ENCODE measurements at regions not wholly inside any gene's neighbourhood (a gene's known extent, or its start where the extent isn't known, plus 50 kb on each side); places are given as distances from the start of the nearest gene placed in this dataset.

DNA sequence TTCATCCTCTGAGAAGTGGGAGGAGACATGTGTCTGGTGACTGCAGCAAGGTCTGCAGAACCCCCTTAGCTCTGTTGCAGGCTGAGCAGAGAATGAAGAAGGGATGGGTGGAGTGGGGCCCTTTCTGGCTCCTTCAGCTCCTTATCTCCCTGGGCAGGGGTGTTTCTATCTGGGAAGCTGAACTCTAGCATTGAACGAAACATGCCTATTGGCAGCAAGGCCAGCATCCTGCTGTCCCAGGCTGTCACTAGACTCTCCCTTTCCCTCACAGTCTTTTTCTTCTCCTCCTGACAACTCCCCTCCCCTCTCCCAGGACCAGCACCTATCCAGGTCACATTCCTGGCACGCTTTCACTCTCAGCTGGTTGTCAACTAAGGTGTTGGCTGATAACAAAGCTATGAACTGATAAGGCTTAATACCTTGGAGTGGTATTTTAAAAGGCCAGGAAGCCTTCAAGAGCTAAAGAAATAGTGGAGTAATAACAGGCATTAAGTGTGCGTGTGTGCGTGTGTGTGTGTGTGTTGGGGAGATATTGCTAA is 128.8 kb upstream of the FZD8 start:
- Histone ChIP-seq H3K9me2 (replicated peaks; ENCODE audit: low read depth, low read length) (no peaks in the 10 kb centered on the region), H3K79me2 (ENCODE audit: insufficient read depth, low read length) (no peaks in the 10 kb centered on the region), H3K4me3 (ENCODE audit: low read length, poor library complexity, severe bottlenecking) (no peak overlapping the region), H3K27me3 (ENCODE audit: insufficient read depth, low read length, poor library complexity, severe bottlenecking) (no peaks in the 10 kb centered on the region), H4K20me1 (ENCODE audit: insufficient read depth, low read length, poor library complexity, severe bottlenecking) (no peaks in the 10 kb centered on the region), H3K36me3 (ENCODE audit: insufficient read depth, low read length) (no peaks in the 10 kb centered on the region), H3K4me1 (ENCODE audit: insufficient read depth, low read length, poor library complexity, severe bottlenecking) (no peaks in the 10 kb centered on the region), H3K9ac (ENCODE audit: low read depth, low read length, poor library complexity, severe bottlenecking) (no peak overlapping the region), H3F3A (ENCODE audit: low read depth) (no peaks in the 10 kb centered on the region), H2AFZ (ENCODE audit: low read length) (no peak overlapping the region), H3K9me3 (ENCODE audit: insufficient read depth, low read depth, low read length) (no peaks in the 10 kb centered on the region), H3K4me2 (ENCODE audit: low read depth, low read length, poor library complexity, severe bottlenecking) (no peak overlapping the region)
- TF ChIP-seq, protein P1, sequence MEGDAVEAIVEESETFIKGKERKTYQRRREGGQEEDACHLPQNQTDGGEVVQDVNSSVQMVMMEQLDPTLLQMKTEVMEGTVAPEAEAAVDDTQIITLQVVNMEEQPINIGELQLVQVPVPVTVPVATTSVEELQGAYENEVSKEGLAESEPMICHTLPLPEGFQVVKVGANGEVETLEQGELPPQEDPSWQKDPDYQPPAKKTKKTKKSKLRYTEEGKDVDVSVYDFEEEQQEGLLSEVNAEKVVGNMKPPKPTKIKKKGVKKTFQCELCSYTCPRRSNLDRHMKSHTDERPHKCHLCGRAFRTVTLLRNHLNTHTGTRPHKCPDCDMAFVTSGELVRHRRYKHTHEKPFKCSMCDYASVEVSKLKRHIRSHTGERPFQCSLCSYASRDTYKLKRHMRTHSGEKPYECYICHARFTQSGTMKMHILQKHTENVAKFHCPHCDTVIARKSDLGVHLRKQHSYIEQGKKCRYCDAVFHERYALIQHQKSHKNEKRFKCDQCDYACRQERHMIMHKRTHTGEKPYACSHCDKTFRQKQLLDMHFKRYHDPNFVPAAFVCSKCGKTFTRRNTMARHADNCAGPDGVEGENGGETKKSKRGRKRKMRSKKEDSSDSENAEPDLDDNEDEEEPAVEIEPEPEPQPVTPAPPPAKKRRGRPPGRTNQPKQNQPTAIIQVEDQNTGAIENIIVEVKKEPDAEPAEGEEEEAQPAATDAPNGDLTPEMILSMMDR (conservative IDR thresholded peaks at IDR 0.05; ENCODE audit: low read length): no peak
- no peak for TF ChIP-seq EZH2phosphoT487 (IDR thresholded peaks at IDR 0.05; ENCODE audit: borderline replicate concordance)

DNA sequence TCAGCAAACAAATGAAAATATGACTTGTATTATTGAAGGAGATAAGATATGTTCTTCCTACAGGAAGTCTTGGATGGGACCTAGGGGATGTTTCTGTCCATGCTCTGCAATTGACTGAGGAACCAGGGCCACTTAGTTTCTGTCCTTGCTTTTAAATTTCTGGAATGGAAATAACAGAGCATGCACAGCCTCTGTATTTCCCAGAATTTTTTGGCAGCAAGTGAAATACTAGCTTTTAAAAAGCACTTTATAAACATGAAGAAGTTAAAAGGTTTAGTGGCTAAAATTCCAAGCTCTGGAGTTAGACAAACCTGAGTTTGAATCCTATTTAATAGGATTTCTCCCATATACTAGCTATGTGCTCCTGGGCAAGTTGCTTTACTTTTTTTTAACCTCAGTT is 127.7 kb upstream of the FZD8 start:
- Histone ChIP-seq H3K36me3 (ENCODE audit: insufficient read depth, low read length) (no peaks in the 10 kb centered on the region), H3K4me2 (ENCODE audit: low read depth, low read length, poor library complexity, severe bottlenecking) (no peak overlapping the region), H3K9me2 (replicated peaks; ENCODE audit: low read depth, low read length) (no peaks in the 10 kb centered on the region), H3K27me3 (ENCODE audit: insufficient read depth, low read length, poor library complexity, severe bottlenecking) (no peaks in the 10 kb centered on the region), H3K4me1 (ENCODE audit: insufficient read depth, low read length, poor library complexity, severe bottlenecking) (no peaks in the 10 kb centered on the region), H3K9ac (ENCODE audit: low read depth, low read length, poor library complexity, severe bottlenecking) (no peak overlapping the region), H2AFZ (ENCODE audit: low read length) (no peak overlapping the region), H4K20me1 (ENCODE audit: insufficient read depth, low read length, poor library complexity, severe bottlenecking) (no peaks in the 10 kb centered on the region), H3F3A (ENCODE audit: low read depth) (no peaks in the 10 kb centered on the region), H3K9me3 (ENCODE audit: insufficient read depth, low read depth, low read length) (no peaks in the 10 kb centered on the region), H3K79me2 (ENCODE audit: insufficient read depth, low read length) (no peaks in the 10 kb centered on the region), H3K4me3 (ENCODE audit: low read length, poor library complexity, severe bottlenecking) (no peak overlapping the region)
- TF ChIP-seq, protein P1 (conservative IDR thresholded peaks at IDR 0.05; ENCODE audit: low read length): no peak
- TF ChIP-seq EZH2phosphoT487 (IDR thresholded peaks at IDR 0.05; ENCODE audit: borderline replicate concordance): no peak

DNA sequence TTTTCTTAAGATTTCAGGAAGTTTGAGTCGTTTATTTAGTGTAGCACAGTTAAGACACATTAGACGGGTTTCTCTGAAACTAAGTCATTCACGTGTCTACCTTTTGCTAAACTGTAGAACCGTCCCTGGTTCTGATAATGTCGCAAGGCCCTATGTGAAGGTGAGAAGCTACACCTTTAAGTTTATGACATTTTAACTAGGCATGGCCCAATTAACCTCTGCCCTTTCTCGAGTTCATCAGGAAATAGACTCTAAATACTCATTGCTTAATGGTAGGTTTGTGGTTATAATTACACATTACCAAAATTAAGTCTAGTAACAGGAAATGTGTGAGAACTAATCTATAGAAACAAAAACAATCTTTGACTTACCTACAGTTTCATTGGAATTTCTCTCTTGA is 126.6 kb upstream of the FZD8 start:
- Histone ChIP-seq H3K9ac (ENCODE audit: low read depth, low read length, poor library complexity, severe bottlenecking) (no peak overlapping the region), H3K27me3 (ENCODE audit: insufficient read depth, low read length, poor library complexity, severe bottlenecking) (no peaks in the 10 kb centered on the region), H3F3A (ENCODE audit: low read depth) (no peaks in the 10 kb centered on the region), H3K79me2 (ENCODE audit: insufficient read depth, low read length) (no peaks in the 10 kb centered on the region), H3K9me3 (ENCODE audit: insufficient read depth, low read depth, low read length) (no peaks in the 10 kb centered on the region), H3K4me1 (ENCODE audit: insufficient read depth, low read length, poor library complexity, severe bottlenecking) (no peaks in the 10 kb centered on the region), H3K36me3 (ENCODE audit: insufficient read depth, low read length) (no peaks in the 10 kb centered on the region), H3K4me2 (ENCODE audit: low read depth, low read length, poor library complexity, severe bottlenecking) (no peak overlapping the region), H2AFZ (ENCODE audit: low read length) (no peak overlapping the region), H3K9me2 (replicated peaks; ENCODE audit: low read depth, low read length) (no peaks in the 10 kb centered on the region), H3K4me3 (ENCODE audit: low read length, poor library complexity, severe bottlenecking) (no peak overlapping the region), H4K20me1 (ENCODE audit: insufficient read depth, low read length, poor library complexity, severe bottlenecking) (no peaks in the 10 kb centered on the region)
- TF ChIP-seq, protein P1 (conservative IDR thresholded peaks at IDR 0.05; ENCODE audit: low read length): no peak
- TF ChIP-seq EZH2phosphoT487 (IDR thresholded peaks at IDR 0.05; ENCODE audit: borderline replicate concordance): no peak

All from Loucy (cell line).